Urinary bladder (tissue), 3 donors: ENCODE measurements at regions not wholly inside any gene's neighbourhood (a gene's known extent, or its start where the extent isn't known, plus 50 kb on each side); places are given as distances from the start of the nearest gene placed in this dataset.

Experiments
- DNase-seq: peaks from one replicate; pipeline ENCODE4 v3.0.0-alpha.2; 2015; ENCODE audit errors: extremely low spot score
- H3K27ac ChIP-seq: one replicate; pipeline ENCODE4 v1.5.1; 2013; ENCODE audit warnings: low read depth, mild to moderate bottlenecking, moderate library complexity
- H3K36me3 ChIP-seq: one replicate; pipeline ENCODE4 v1.6.1; 2013; ENCODE audit warnings: mild to moderate bottlenecking, moderate library complexity; ENCODE audit not compliant: insufficient read depth
- H3K4me1 ChIP-seq: one replicate; pipeline ENCODE4 v1.6.1; 2013; ENCODE audit warnings: mild to moderate bottlenecking, moderate library complexity; ENCODE audit not compliant: insufficient read depth
- H3K4me3 ChIP-seq: one replicate; pipeline ENCODE4 v1.5.1; 2013; ENCODE audit warnings: low read depth, low read length
- WGBS: extraction: QIAGEN DNeasy Blood & Tissue Kit; methylation state at CpG from one replicate; pipeline ENCODE4 v1.1.7; 2013; 5-methylcytosine and 5-hydroxymethylcytosine counted together
- donor health status: healthy with polysubstance abuse.
- donor health status: healthy.

DNA sequence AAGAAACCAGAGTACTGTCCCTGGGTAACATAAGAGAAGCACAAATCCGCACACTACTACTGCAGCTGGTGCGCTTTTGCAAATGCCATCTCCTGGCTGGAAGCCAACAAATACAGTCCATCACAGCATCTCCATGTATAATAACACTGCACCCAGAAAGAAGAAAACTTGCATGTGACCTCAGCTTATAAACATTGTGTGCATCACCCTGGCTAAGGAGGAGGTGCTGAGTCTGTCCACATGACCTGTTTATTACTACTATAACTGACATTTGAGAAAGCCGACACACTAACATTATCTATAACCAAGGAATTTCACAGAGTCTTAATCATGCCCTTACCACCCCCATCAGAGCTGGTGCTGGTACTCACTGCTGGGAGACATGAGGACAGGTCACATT is 516.8 kb downstream of the CFAP47 start:
- H3K4me3 ChIP-seq, result no peak overlapping the region
- no peaks in the 10 kb centered on the region for H3K36me3 ChIP-seq
- WGBS, result 49% methylated on average over 3 of the region's 3 CpGs
- DNase-seq, result no peak
- no peaks in the 10 kb centered on the region for H3K4me1 ChIP-seq
- no peak overlapping the region for H3K27ac ChIP-seq

DNA sequence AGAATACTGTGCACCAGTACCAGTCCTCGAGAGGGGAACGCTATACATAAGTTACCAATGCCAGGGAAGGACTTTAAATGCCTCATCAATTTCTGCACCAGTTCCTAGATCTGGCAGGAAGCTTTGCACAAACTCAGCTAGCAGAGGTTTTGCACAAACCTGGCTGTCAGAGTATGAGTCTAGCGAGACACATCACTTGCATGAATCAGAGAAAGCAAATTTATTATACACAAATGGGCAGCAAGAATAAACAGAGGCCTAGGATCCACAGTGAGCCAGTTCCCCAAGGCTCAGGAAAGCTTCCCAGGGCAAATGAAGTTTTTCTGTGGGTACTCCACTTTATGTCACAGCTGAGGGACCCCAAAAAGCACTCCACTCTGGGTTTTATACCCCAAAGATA is 523.5 kb downstream of the CFAP47 start:
- 41% methylated on average over 3 of the region's 3 CpGs for WGBS
- H3K27ac ChIP-seq, result no peak overlapping the region
- H3K4me1 ChIP-seq, result no peaks in the 10 kb centered on the region
- H3K4me3 ChIP-seq, result no peak overlapping the region
- H3K36me3 ChIP-seq, result no peaks in the 10 kb centered on the region
- no peak for DNase-seq

- H3K36me3 ChIP-seq, result no peaks in the 10 kb centered on the region
- H3K4me1 ChIP-seq, result no peaks in the 10 kb centered on the region
- no peak overlapping the region for H3K4me3 ChIP-seq
- no peak overlapping the region for H3K27ac ChIP-seq
- 56% methylated on average over 1 of the region's 1 CpG for whole genome bisulfite sequencing
- DNase-seq, result no peak
Observed at GRCh38 chrX:36445566-36445965, 526.0 kb downstream of the CFAP47 start.

- no peaks in the 10 kb centered on the region for H3K4me1 ChIP-seq
- H3K4me3 ChIP-seq, result no peak overlapping the region
- DNase-seq, result no peak
- H3K27ac ChIP-seq, result no peak overlapping the region
- H3K36me3 ChIP-seq, result no peaks in the 10 kb centered on the region
Observed at GRCh38 chrX:36462142-36462541, 542.6 kb downstream of the CFAP47 start.

GRCh38 chrX:36480441-36480990 is 527.6 kb upstream of the FAM47C start:
- Histone ChIP-seq H3K36me3 (no peaks in the 10 kb centered on the region), H3K27ac (no peak overlapping the region), H3K4me3 (no peak overlapping the region), H3K4me1 (no peaks in the 10 kb centered on the region)
- DNase-seq, result no peak
- WGBS, result 84% methylated on average over 1 of the region's 1 CpG

GRCh38 chrX:36501169-36501702 is 506.9 kb upstream of the FAM47C start:
- Histone ChIP-seq H3K4me3 (no peak overlapping the region), H3K36me3 (no peaks in the 10 kb centered on the region), H3K27ac (no peak overlapping the region), H3K4me1 (no peaks in the 10 kb centered on the region)
- DNase-seq, result no peak
- WGBS, result 86% methylated on average over 8 of the region's 8 CpGs

DNA sequence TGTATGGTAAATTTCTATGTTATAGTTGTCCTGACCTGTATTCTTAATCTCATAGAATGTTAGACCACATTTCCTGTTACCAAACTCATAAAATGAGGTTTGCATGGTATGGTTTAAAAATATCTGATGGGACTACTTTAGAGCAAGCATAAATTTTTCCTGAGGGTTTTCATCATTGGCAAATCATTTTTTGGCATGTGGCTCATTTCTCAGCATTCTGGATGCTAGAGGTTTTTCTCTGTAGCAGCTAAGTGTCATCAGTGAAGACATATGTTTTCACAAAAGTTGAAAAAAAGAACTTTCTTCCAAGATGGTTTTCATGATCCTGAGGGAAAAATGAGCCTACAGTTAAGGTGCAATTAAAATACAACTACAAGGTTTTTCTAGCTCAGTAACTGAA is 503.5 kb upstream of the FAM47C start:
- H3K27ac ChIP-seq, result no peak overlapping the region

DNA sequence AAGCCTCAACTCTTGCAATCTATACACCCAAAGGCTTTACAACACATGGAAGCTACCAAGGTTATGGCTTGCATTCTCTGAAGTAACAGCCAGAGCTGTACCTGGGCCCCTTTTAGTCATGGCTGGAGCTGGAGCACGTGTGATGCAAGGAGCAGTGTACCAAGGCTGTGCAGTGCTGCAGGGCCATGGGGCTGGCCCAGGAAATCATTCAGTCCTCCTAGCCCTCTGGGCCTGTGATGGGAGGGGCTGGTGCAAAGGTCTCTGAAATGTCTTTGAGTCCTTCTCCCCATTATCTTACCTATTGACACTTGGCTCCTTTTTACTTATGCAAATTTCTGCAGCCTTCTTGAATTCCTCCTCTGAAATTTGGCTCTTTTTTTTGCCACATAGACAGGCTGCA is 500.1 kb upstream of the FAM47C start:
- DNase-seq, result no peak
- no peak overlapping the region for H3K27ac ChIP-seq
- H3K36me3 ChIP-seq, result no peaks in the 10 kb centered on the region
- 78% methylated on average over 1 of the region's 1 CpG for WGBS
- no peaks in the 10 kb centered on the region for H3K4me1 ChIP-seq
- H3K4me3 ChIP-seq, result no peak overlapping the region

More for the DNA sequence above, 503.5 kb upstream of the FAM47C start:
- Histone ChIP-seq H3K4me1 (no peaks in the 10 kb centered on the region), H3K36me3 (no peaks in the 10 kb centered on the region), H3K4me3 (no peak overlapping the region)
- no peak for DNase-seq

- no peak for DNase-seq
- Histone ChIP-seq H3K27ac (no peak overlapping the region), H3K4me1 (no peaks in the 10 kb centered on the region), H3K36me3 (no peaks in the 10 kb centered on the region), H3K4me3 (no peak overlapping the region)
Observed at GRCh38 chrX:36510736-36511135, 497.4 kb upstream of the FAM47C start.

- Histone ChIP-seq H3K4me1 (no peaks in the 10 kb centered on the region), H3K4me3 (no peak overlapping the region), H3K27ac (no peak overlapping the region), H3K36me3 (no peaks in the 10 kb centered on the region)
- WGBS, result 65% methylated on average over 1 of the region's 1 CpG
- DNase-seq, result no peak
Observed at GRCh38 chrX:36528661-36529060, 479.5 kb upstream of the FAM47C start.

DNA sequence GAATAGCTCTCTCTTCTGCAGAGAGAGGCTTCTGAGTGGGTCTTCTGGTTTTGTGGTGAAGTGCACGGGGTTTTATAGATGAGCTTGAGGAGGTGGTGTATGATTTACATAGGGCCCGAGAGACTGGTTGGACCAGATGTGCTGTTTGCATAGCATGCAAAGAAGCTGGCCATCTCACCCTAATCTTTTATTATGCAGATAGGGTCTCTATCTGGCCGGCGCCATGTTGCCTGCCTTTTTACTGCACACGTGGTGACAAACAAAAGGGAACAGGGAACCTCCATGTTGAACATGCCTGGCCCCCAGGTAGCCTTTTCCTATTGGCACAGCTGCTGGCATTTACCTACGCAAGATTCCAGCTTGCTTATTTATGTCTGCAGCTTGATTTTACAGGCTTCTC is 473.3 kb upstream of the FAM47C start:
- Histone ChIP-seq H3K27ac (no peak overlapping the region), H3K4me1 (no peaks in the 10 kb centered on the region), H3K4me3 (no peak overlapping the region), H3K36me3 (no peaks in the 10 kb centered on the region)
- 42% methylated on average over 6 of the region's 6 CpGs for WGBS
- DNase-seq, result no peak

DNA sequence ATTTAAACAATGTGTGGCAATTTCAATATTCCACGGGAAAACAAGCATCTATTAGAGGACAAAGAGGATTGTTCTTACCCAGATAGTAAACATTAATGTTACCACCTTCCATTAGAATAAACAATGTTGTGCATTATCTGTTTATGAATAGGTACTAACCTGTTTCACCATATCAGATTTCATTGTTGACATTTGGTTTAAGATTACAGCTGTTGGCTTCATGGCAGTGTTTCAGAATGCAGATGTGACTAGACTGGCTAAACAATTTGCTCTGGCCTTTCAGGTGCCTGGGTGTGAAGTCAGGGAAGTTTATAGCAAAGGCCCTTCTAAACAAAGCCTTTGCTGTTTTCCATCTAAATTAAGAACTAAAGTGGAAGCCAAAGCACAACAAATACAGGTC is 464.7 kb upstream of the FAM47C start:
- Histone ChIP-seq H3K4me1 (no peaks in the 10 kb centered on the region), H3K36me3 (no peaks in the 10 kb centered on the region), H3K4me3 (no peak overlapping the region), H3K27ac (no peak overlapping the region)
- DNase-seq, result no peak
- 28% methylated on average over 1 of the region's 1 CpG for WGBS

GRCh38 chrX:36562986-36563385 is 445.2 kb upstream of the FAM47C start:
- no peaks in the 10 kb centered on the region for H3K36me3 ChIP-seq
- DNase-seq, result no peak
- H3K27ac ChIP-seq, result no peak overlapping the region
- H3K4me1 ChIP-seq, result no peaks in the 10 kb centered on the region
- 68% methylated on average over 2 of the region's 2 CpGs for WGBS
- no peak overlapping the region for H3K4me3 ChIP-seq

GRCh38 chrX:36568946-36569345 is 439.2 kb upstream of the FAM47C start:
- H3K36me3 ChIP-seq, result no peaks in the 10 kb centered on the region
- H3K27ac ChIP-seq, result no peak overlapping the region
- H3K4me1 ChIP-seq, result no peaks in the 10 kb centered on the region
- DNase-seq, result no peak
- 100% methylated on average over 1 of the region's 1 CpG for WGBS
- H3K4me3 ChIP-seq, result no peak overlapping the region

DNA sequence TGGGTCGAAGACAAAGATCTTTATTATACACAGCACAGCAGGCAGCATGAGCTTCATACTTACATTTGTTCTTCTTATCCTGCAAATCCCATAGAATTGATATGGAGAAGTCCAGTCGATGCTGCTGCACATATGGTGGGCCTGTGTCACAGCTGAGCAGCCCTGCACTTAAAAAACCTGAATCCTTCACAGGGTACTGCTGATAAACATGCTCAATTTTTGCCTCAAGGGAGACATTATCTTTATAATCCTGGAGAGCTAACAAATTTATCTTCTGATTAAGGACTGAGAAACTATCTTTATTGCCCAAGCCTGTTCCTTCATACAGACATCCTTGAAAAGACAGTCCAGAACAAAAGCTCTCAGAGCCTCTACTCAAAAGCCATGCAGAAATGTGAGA is 434.4 kb upstream of the FAM47C start:
- no peaks in the 10 kb centered on the region for H3K36me3 ChIP-seq
- DNase-seq, result no peak
- H3K4me3 ChIP-seq, result no peak overlapping the region
- 11% methylated on average over 2 of the region's 2 CpGs for WGBS
- H3K4me1 ChIP-seq, result no peaks in the 10 kb centered on the region
- no peak overlapping the region for H3K27ac ChIP-seq
